IMR-90 (cell line): ENCODE measurements at regions not wholly inside any gene's neighbourhood (a gene's known extent, or its start where the extent isn't known, plus 50 kb on each side); places are given as distances from the start of the nearest gene placed in this dataset.

Experiments used
- ATAC-seq: fragments of 200-7000 bp; cut with Tn5 transposase; 2 replicates; pipeline ENCODE4 v1.9.1; 2020; ENCODE audit warnings: low read depth, mild to moderate bottlenecking, moderate library complexity
- BruUV-seq: library from RNA; stranded (reverse); fragments of 400-500 nt; replicated peaks from 2 replicates; lab custom pipeline; 2021; lab: Mats Ljungman, UMichigan
- CTCF ChIA-PET: fragments of 300-600 bp; formaldehyde crosslinking; extraction: SDS; loops from one replicate; lab custom pipeline; 2021; ENCODE audit warnings: antibody characterized with exemption; lab: Yijun Ruan, JAX
- POLR2A ChIA-PET: fragments of 300-600 bp; sonication (Branson Sonifier 250); formaldehyde crosslinking; loops from one replicate; lab custom pipeline; 2022; ENCODE audit warnings: antibody characterized with exemption; ENCODE audit not compliant: unreplicated experiment; lab: Charles Lee
- DNase-seq: peaks from one replicate; pipeline ENCODE4 v3.0.0; 2013
- H2AFZ ChIP-seq: replicated peaks from 2 replicates; pipeline ENCODE3; 2013; ENCODE audit warnings: low read length, mild to moderate bottlenecking; ENCODE audit not compliant: poor library complexity
- H2AK5ac ChIP-seq: 2 replicates; pipeline ENCODE4 v1.6.1; 2013; ENCODE audit warnings: low read depth, low read length, inconsistent platforms
- H2AK9ac ChIP-seq: replicated peaks from 2 replicates; pipeline ENCODE3; 2013; ENCODE audit warnings: mild to moderate bottlenecking, low read depth, low read length, moderate library complexity; ENCODE audit not compliant: poor library complexity
- H2BK120ac ChIP-seq: 2 replicates; pipeline ENCODE4 v1.6.1; 2013; ENCODE audit warnings: low read depth, low read length, inconsistent platforms
- H2BK15ac ChIP-seq: 3 replicates; pipeline ENCODE4 v1.6.1; 2013; ENCODE audit warnings: low read depth, low read length, inconsistent platforms
- H2BK20ac ChIP-seq: 2 replicates; pipeline ENCODE4 v1.6.1; 2013; ENCODE audit warnings: low read depth, mild to moderate bottlenecking, inconsistent platforms, low read length, moderate library complexity
- H2BK5ac ChIP-seq: 2 replicates; pipeline ENCODE4 v1.6.1; 2013; ENCODE audit warnings: mild to moderate bottlenecking, low read depth, low read length, inconsistent platforms; ENCODE audit not compliant: poor library complexity, severe bottlenecking
- H3K14ac ChIP-seq: replicated peaks from 2 replicates; pipeline ENCODE4 v1.6.1; 2013; ENCODE audit warnings: low read depth, low read length, inconsistent platforms
- H3K18ac ChIP-seq: 2 replicates; pipeline ENCODE4 v1.6.1; 2013; ENCODE audit warnings: low read depth, low read length, control low read depth
- H3K23ac ChIP-seq: 2 replicates; pipeline ENCODE4 v1.6.1; 2013; ENCODE audit warnings: low read depth, low read length, inconsistent platforms
- H3K27ac ChIP-seq: 2 replicates; pipeline ENCODE4 v1.5.1; 2013; ENCODE audit warnings: mild to moderate bottlenecking, control low read depth, low read length; ENCODE audit not compliant: insufficient read depth
- H3K27me3 ChIP-seq: 2 replicates; pipeline ENCODE4 v1.6.1; 2013; ENCODE audit warnings: low read length; ENCODE audit not compliant: control insufficient read depth, insufficient read depth
- H3K36me3 ChIP-seq: 2 replicates; pipeline ENCODE4 v1.6.1; 2013; ENCODE audit warnings: low read length, mixed read lengths; ENCODE audit not compliant: control insufficient read depth, insufficient read depth
- H3K4ac ChIP-seq: 2 replicates; pipeline ENCODE4 v1.6.1; 2013; ENCODE audit warnings: low read depth, low read length, inconsistent platforms
- H3K4me1 ChIP-seq: 2 replicates; pipeline ENCODE4 v1.6.1; 2013; ENCODE audit warnings: low read length, mixed read lengths; ENCODE audit not compliant: control insufficient read depth, insufficient read depth
- H3K4me2 ChIP-seq: 2 replicates; pipeline ENCODE4 v1.6.1; 2013; ENCODE audit warnings: low read depth, mild to moderate bottlenecking, control low read depth, low read length, moderate library complexity
- H3K4me3 ChIP-seq: 2 replicates; pipeline ENCODE4 v1.5.1; 2013; ENCODE audit warnings: low read depth, mild to moderate bottlenecking, control low read depth, low read length, moderate library complexity; ENCODE audit not compliant: insufficient read depth
- H3K56ac ChIP-seq: 2 replicates; pipeline ENCODE4 v1.6.1; 2013; ENCODE audit warnings: low read length, inconsistent platforms; ENCODE audit not compliant: insufficient read depth; ENCODE audit errors: extremely low read depth
- H3K79me1 ChIP-seq, 2 experiments: 2 replicates each; pipeline ENCODE4 v1.6.1; 2013; ENCODE audit warnings: low read length in 2 of 2, inconsistent platforms in 1 of 2, low read depth in 1 of 2
- H3K9ac ChIP-seq: 2 replicates; pipeline ENCODE4 v1.6.1; 2013; ENCODE audit warnings: low read depth, low read length, control low read depth
- H3K9me1 ChIP-seq: 2 replicates; pipeline ENCODE4 v1.6.1; 2013; ENCODE audit warnings: low read length, inconsistent platforms; ENCODE audit not compliant: insufficient read depth
- H3K9me3 ChIP-seq: 2 replicates; pipeline ENCODE4 v1.6.1; 2013; ENCODE audit warnings: low read length; ENCODE audit not compliant: control insufficient read depth, insufficient read depth
- H4K20me1 ChIP-seq: 2 replicates; pipeline ENCODE4 v1.6.1; 2013; ENCODE audit warnings: low read length, inconsistent platforms; ENCODE audit not compliant: insufficient read depth
- H4K5ac ChIP-seq: 2 replicates; pipeline ENCODE4 v1.6.1; 2013; ENCODE audit warnings: mild to moderate bottlenecking, low read depth, low read length, control low read depth
- H4K8ac ChIP-seq, 2 experiments: 2 replicates each; pipeline ENCODE4 v1.6.1; 2013; ENCODE audit warnings: low read depth in 2 of 2, low read length in 2 of 2, control low read depth in 1 of 2, inconsistent platforms in 1 of 2
- H4K91ac ChIP-seq: 2 replicates; pipeline ENCODE4 v1.6.1; 2013; ENCODE audit warnings: low read depth, low read length, inconsistent platforms; ENCODE audit not compliant: insufficient read depth
- BHLHE40 ChIP-seq: fragments of 150-350 bp; IDR thresholded peaks from 2 replicates; pipeline ENCODE4 v1.6.1; 2016; ENCODE audit warnings: mild to moderate bottlenecking, low read depth, low read length
- CEBPB ChIP-seq: IDR thresholded peaks from 2 replicates; pipeline ENCODE4 v1.6.1; 2012; ENCODE audit warnings: low read depth, low read length, improper control_type of control experiment
- CHD1 ChIP-seq: IDR thresholded peaks from 2 replicates; pipeline ENCODE4 v1.6.1; 2012; ENCODE audit warnings: low read depth, low read length, improper control_type of control experiment
- CTCF ChIP-seq: conservative IDR thresholded peaks from 2 replicates; pipeline ENCODE4 v1.5.1; 2012; ENCODE audit warnings: mild to moderate bottlenecking, low read depth, low read length, improper control_type of control experiment
- ELK1 ChIP-seq: fragments of 150-350 bp; IDR thresholded peaks from 2 replicates; pipeline ENCODE4 v1.6.1; 2016; ENCODE audit warnings: low read depth, mild to moderate bottlenecking, low read length, moderate library complexity, borderline replicate concordance
- MAFK ChIP-seq: IDR thresholded peaks from 2 replicates; pipeline ENCODE4 v1.6.1; 2012; ENCODE audit warnings: low read depth, low read length, improper control_type of control experiment
- MAZ ChIP-seq: IDR thresholded peaks from 2 replicates; pipeline ENCODE4 v1.6.1; 2012; ENCODE audit warnings: low read depth, mild to moderate bottlenecking, low read length, improper control_type of control experiment, moderate library complexity, borderline replicate concordance
- MXI1 ChIP-seq: IDR thresholded peaks from 2 replicates; pipeline ENCODE4 v1.6.1; 2012; ENCODE audit warnings: low read depth, mild to moderate bottlenecking, low read length, moderate library complexity, borderline replicate concordance
- NFE2L2 ChIP-seq: fragments of 150-350 bp; IDR thresholded peaks from 2 replicates; pipeline ENCODE4 v1.6.1; 2016; ENCODE audit warnings: low read depth, mild to moderate bottlenecking, low read length
- POLR2A ChIP-seq: IDR thresholded peaks from 2 replicates; pipeline ENCODE4 v1.6.1; 2012; ENCODE audit warnings: mild to moderate bottlenecking, low read depth, low read length
- RAD21 ChIP-seq: IDR thresholded peaks from 2 replicates; pipeline ENCODE4 v1.6.1; 2012; ENCODE audit warnings: low read length, improper control_type of control experiment
- RCOR1 ChIP-seq: IDR thresholded peaks from 2 replicates; pipeline ENCODE4 v1.6.1; 2012; ENCODE audit warnings: mild to moderate bottlenecking, low read length, improper control_type of control experiment; ENCODE audit not compliant: insufficient replicate concordance
- RFX5 ChIP-seq: IDR thresholded peaks from 2 replicates; pipeline ENCODE4 v1.8.0; 2012; ENCODE audit warnings: low read depth, mild to moderate bottlenecking, low read length, moderate library complexity
- SMC3 ChIP-seq: fragments of 150-350 bp; IDR thresholded peaks from 2 replicates; pipeline ENCODE4 v1.6.1; 2016; ENCODE audit warnings: low read depth, mild to moderate bottlenecking, antibody characterized with exemption, low read length, moderate library complexity
- WGBS, 2 experiments: methylation state at CpG; one replicate each; pipeline versions ENCODE4 v1.1.5 to v1.1.7; 2013; ENCODE audit warnings: missing lambda C conversion rate in 2 of 2; ENCODE audit not compliant: insufficient read length in 1 of 2; ENCODE audit errors: extremely low coverage in 2 of 2; 5-methylcytosine and 5-hydroxymethylcytosine counted together
- dilution Hi-C: fragments of 300-500 bp; cut with HindIII; formaldehyde crosslinking; loops from one replicate; pipeline ENCODE4 v1.14.3; 2018; ENCODE audit warnings: low sequenced_read_pairs; ENCODE audit not compliant: unreplicated experiment
- in situ Hi-C: fragments of 300-500 bp; cut with MboI; formaldehyde crosslinking; loops from 3 replicates; pipeline ENCODE4 v1.14.3; 2019; ENCODE audit warnings: low sequenced_read_pairs, inconsistent platforms, mixed read lengths
- intact Hi-C: fragments of 100-400 bp; cut with micrococcal nuclease; formaldehyde crosslinking; loops from 2 replicates; pipeline ENCODE4 v1.10.0; 2022

- Histone ChIP-seq H2BK120ac (no peak overlapping the region), H2BK15ac (no peak overlapping the region), H2BK5ac (no peak overlapping the region), H3K9me1 (no peaks in the 10 kb centered on the region), H3K4me2 (no peak overlapping the region), H4K8ac (no peak overlapping the region), H3K27ac (no peak overlapping the region), H4K20me1 (no peaks in the 10 kb centered on the region), H2AK5ac (no peak overlapping the region), H3K23ac (no peak overlapping the region), H2BK20ac (no peak overlapping the region), H4K5ac (no peak overlapping the region), H3K4ac (no peak overlapping the region), H4K91ac (no peak overlapping the region), H3K9me3 (no peaks in the 10 kb centered on the region), H3K36me3 (no peaks in the 10 kb centered on the region), H3K27me3 (no peaks in the 10 kb centered on the region), H3K9ac (no peak overlapping the region), H3K56ac (no peak overlapping the region), H2AFZ (no peak overlapping the region), H3K4me3 (no peak overlapping the region), H2AK9ac (no peak overlapping the region), H3K14ac (no peak overlapping the region), H3K18ac (no peak overlapping the region), H3K4me1 (no peaks in the 10 kb centered on the region), H3K79me1 (no peaks in the 10 kb centered on the region)
- WGBS, 2 experiments: no CpG with 5 or more reads among the region's 5 CpGs
- CTCF ChIA-PET: no interaction called here
- dilution Hi-C loops (no loop called here), intact Hi-C loops (no loop called here), in situ Hi-C loops (no loop called here)
- BruUV-seq: no TSS peak
- POLR2A ChIA-PET: no interaction called here
- no peak for DNase-seq
- ATAC-seq: no peak
- TF ChIP-seq CTCF (no peak), MAZ (no peak), RFX5 (no peak), CHD1 (no peak), SMC3 (no peak), RCOR1 (no peak), POLR2A (no peak), RAD21 (no peak), BHLHE40 (no peak), ELK1 (no peak), MXI1 (no peak), NFE2L2 (no peak), CEBPB (no peak), MAFK (no peak)
These were observed 70.5 kb downstream of the PYDC2 start for GRCh38 chr3:191531434-191531972.
